ENCODE measurements at regions not wholly inside any gene's neighbourhood (a gene's known extent, or its start where the extent isn't known, plus 50 kb on each side); places are given as distances from the start of the nearest gene placed in this dataset.

DNA sequence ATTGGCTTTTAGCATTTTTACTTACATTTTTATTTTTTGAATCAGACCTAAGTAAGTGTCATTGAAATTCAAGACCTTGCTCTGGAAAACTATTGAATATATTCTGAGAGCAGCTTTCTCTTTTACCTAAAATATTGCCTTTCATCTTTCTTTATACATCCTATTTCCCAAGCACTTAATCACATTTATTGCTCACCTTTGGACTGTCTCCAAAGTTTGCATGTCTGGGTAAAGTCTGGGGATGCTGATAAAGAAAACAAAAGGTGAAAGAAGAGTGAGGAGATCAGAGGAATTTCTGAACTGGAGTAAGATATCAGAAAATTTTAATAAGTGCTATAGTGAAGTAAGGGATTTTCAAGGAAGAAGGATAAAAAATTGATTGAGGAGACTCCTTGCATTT lies 308.5 kb upstream of the AADAT start:
- no peaks in the 10 kb centered on the region for H3K27me3 ChIP-seq (replicated peaks in 1 of 4; ENCODE audit: control extremely low read depth in 1 of 4, control insufficient read depth in 3 of 4, insufficient read depth in 4 of 4, low read length in 3 of 4)
- DNase-seq: no peak
- ChIA-PET POLR2A (no interaction called here), CTCF (no interaction called here)
- H2AFZ ChIP-seq (ENCODE audit: insufficient read depth, low read depth, low read length, poor library complexity, severe bottlenecking): no peak overlapping the region
- H3K79me2 ChIP-seq (ENCODE audit: control insufficient read depth, insufficient read depth, low read length): no peaks in the 10 kb centered on the region
- no peaks in the 10 kb centered on the region for H3K36me3 ChIP-seq (replicated peaks in 1 of 2; ENCODE audit: control extremely low read depth in 1 of 2, control insufficient read depth in 1 of 2, extremely low read depth in 1 of 2, insufficient read depth in 2 of 2, low read length in 1 of 2)
- no peaks in the 10 kb centered on the region for H4K20me1 ChIP-seq (ENCODE audit: control insufficient read depth, insufficient read depth, low read length, poor library complexity, severe bottlenecking)
- intact Hi-C loops (cut with micrococcal nuclease): no loop called here
- H3K27ac Mint-ChIP-seq: no peak overlapping the region
- H3K4me3 ChIP-seq (ENCODE audit: control extremely low read depth in 1 of 5, extremely low read depth in 1 of 5, insufficient read depth in 1 of 5, low read depth in 2 of 5, low read length in 4 of 5): no peak overlapping the region
- no peak for TF ChIP-seq EZH2 (IDR thresholded peaks at IDR 0.05; ENCODE audit: borderline replicate concordance, insufficient read depth, low read depth, low read length, poor library complexity, severe bottlenecking)
- TF ChIP-seq, protein P1, sequence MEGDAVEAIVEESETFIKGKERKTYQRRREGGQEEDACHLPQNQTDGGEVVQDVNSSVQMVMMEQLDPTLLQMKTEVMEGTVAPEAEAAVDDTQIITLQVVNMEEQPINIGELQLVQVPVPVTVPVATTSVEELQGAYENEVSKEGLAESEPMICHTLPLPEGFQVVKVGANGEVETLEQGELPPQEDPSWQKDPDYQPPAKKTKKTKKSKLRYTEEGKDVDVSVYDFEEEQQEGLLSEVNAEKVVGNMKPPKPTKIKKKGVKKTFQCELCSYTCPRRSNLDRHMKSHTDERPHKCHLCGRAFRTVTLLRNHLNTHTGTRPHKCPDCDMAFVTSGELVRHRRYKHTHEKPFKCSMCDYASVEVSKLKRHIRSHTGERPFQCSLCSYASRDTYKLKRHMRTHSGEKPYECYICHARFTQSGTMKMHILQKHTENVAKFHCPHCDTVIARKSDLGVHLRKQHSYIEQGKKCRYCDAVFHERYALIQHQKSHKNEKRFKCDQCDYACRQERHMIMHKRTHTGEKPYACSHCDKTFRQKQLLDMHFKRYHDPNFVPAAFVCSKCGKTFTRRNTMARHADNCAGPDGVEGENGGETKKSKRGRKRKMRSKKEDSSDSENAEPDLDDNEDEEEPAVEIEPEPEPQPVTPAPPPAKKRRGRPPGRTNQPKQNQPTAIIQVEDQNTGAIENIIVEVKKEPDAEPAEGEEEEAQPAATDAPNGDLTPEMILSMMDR (IDR thresholded peaks at IDR 0.05): no peak
- no peaks in the 10 kb centered on the region for H3K4me1 ChIP-seq (ENCODE audit: control insufficient read depth in 2 of 2, insufficient read depth in 2 of 2, low read length in 2 of 2)
- peaks cover 2% of the 10 kb centered on the region for H3K9me3 Mint-ChIP-seq (ENCODE audit: insufficient read depth)
- H3K9me3 ChIP-seq (ENCODE audit: control extremely low read depth in 1 of 3, control insufficient read depth in 2 of 3, insufficient read depth in 1 of 3, low read length in 2 of 3): no peaks in the 10 kb centered on the region
- no peak overlapping the region for H3K27ac ChIP-seq (ENCODE audit: low read length in 2 of 2)
- ATAC-seq (ENCODE audit: low read depth): no peak
- H3K27me3 Mint-ChIP-seq: no peaks in the 10 kb centered on the region
- H3K4me1 Mint-ChIP-seq: no peaks in the 10 kb centered on the region
- H3K4me3 Mint-ChIP-seq: no peak overlapping the region
- no peak overlapping the region for H3K4me2 ChIP-seq (replicated peaks; ENCODE audit: low read depth, low read length, poor library complexity, severe bottlenecking)
- no peak overlapping the region for H3K9ac ChIP-seq (ENCODE audit: low read length)

DNA sequence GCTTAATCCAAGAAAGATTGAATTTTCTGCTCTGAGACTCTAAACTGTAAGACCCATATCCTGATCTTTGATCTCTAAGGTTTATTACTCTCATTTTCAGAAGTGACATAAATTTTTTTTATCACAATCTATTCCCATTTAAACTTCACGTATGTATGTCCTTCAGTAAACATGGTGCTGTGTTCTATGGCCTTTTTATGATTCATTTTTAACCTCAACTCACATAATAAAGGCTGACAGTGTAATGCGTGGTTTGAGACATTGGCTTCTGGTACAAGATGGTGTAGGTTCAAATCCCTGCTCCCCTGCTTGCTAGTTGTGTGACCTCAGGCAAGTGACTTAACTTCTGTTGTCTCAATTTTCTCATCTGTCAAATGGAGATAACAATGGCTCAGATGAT lies 306.0 kb upstream of the AADAT start:
- TF ChIP-seq EZH2 (IDR thresholded peaks at IDR 0.05; ENCODE audit: borderline replicate concordance, insufficient read depth, low read depth, low read length, poor library complexity, severe bottlenecking): no peak
- TF ChIP-seq, protein P1 (IDR thresholded peaks at IDR 0.05): no peak
- Histone ChIP-seq H3K36me3 (replicated peaks in 1 of 2; ENCODE audit: control extremely low read depth in 1 of 2, control insufficient read depth in 1 of 2, extremely low read depth in 1 of 2, insufficient read depth in 2 of 2, low read length in 1 of 2) (no peaks in the 10 kb centered on the region), H3K27me3 (replicated peaks in 1 of 4; ENCODE audit: control extremely low read depth in 1 of 4, control insufficient read depth in 3 of 4, insufficient read depth in 4 of 4, low read length in 3 of 4) (no peaks in the 10 kb centered on the region), H3K27ac (ENCODE audit: low read length in 2 of 2) (no peak overlapping the region), H3K9ac (ENCODE audit: low read length) (no peak overlapping the region), H3K9me3 (ENCODE audit: control extremely low read depth in 1 of 3, control insufficient read depth in 2 of 3, insufficient read depth in 1 of 3, low read length in 2 of 3) (no peaks in the 10 kb centered on the region), H3K4me1 (ENCODE audit: control insufficient read depth in 2 of 2, insufficient read depth in 2 of 2, low read length in 2 of 2) (no peaks in the 10 kb centered on the region), H3K4me3 (ENCODE audit: control extremely low read depth in 1 of 5, extremely low read depth in 1 of 5, insufficient read depth in 1 of 5, low read depth in 2 of 5, low read length in 4 of 5) (no peak overlapping the region), H3K79me2 (ENCODE audit: control insufficient read depth, insufficient read depth, low read length) (no peaks in the 10 kb centered on the region), H4K20me1 (ENCODE audit: control insufficient read depth, insufficient read depth, low read length, poor library complexity, severe bottlenecking) (no peaks in the 10 kb centered on the region), H2AFZ (ENCODE audit: insufficient read depth, low read depth, low read length, poor library complexity, severe bottlenecking) (no peak overlapping the region), H3K4me2 (replicated peaks; ENCODE audit: low read depth, low read length, poor library complexity, severe bottlenecking) (no peak overlapping the region)
- Mint-ChIP-seq H3K4me1 (no peaks in the 10 kb centered on the region), H3K27ac (no peak overlapping the region), H3K27me3 (no peaks in the 10 kb centered on the region), H3K9me3 (ENCODE audit: insufficient read depth) (no peaks in the 10 kb centered on the region), H3K4me3 (no peak overlapping the region)
- no peak for DNase-seq
- ChIA-PET CTCF (no interaction called here), POLR2A (no interaction called here)
- intact Hi-C loops (cut with micrococcal nuclease): no loop called here
- WGBS (ENCODE audit: insufficient coverage): no CpG with 5 or more reads among the region's 2 CpGs
- ATAC-seq (ENCODE audit: low read depth): no peak
